ENCODE measurements at regions not wholly inside any gene's neighbourhood (a gene's known extent, or its start where the extent isn't known, plus 50 kb on each side); places are given as distances from the start of the nearest gene placed in this dataset.

DNA sequence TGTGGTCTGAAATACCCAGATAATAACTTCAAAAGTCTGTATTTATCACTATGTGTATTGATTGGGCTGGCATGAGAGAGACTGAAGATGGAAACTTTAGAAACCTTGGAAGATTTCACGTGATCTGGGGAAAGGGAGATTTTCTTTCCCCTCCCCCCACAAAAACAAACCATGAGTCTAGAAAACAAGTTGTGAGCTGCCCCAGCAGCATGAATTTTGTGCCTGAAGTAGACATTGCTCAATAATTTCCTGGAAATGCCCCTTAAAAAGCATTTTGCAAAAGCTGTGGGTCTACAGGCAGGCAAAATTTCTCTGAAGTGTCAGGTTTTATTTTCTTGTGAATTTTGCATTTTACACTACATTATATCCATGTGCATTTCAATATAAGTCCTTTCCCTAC lies 101.8 kb downstream of the ETAA1 start (continued):
- TF ChIP-seq, protein P1, sequence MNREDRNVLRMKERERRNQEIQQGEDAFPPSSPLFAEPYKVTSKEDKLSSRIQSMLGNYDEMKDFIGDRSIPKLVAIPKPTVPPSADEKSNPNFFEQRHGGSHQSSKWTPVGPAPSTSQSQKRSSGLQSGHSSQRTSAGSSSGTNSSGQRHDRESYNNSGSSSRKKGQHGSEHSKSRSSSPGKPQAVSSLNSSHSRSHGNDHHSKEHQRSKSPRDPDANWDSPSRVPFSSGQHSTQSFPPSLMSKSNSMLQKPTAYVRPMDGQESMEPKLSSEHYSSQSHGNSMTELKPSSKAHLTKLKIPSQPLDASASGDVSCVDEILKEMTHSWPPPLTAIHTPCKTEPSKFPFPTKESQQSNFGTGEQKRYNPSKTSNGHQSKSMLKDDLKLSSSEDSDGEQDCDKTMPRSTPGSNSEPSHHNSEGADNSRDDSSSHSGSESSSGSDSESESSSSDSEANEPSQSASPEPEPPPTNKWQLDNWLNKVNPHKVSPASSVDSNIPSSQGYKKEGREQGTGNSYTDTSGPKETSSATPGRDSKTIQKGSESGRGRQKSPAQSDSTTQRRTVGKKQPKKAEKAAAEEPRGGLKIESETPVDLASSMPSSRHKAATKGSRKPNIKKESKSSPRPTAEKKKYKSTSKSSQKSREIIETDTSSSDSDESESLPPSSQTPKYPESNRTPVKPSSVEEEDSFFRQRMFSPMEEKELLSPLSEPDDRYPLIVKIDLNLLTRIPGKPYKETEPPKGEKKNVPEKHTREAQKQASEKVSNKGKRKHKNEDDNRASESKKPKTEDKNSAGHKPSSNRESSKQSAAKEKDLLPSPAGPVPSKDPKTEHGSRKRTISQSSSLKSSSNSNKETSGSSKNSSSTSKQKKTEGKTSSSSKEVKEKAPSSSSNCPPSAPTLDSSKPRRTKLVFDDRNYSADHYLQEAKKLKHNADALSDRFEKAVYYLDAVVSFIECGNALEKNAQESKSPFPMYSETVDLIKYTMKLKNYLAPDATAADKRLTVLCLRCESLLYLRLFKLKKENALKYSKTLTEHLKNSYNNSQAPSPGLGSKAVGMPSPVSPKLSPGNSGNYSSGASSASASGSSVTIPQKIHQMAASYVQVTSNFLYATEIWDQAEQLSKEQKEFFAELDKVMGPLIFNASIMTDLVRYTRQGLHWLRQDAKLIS (CRISPR knock-in tag; IDR thresholded peaks at IDR 0.05; ENCODE audit: borderline replicate concordance), result no peak
- no peak for TF ChIP-seq ZNF671 (CRISPR knock-in tag; IDR thresholded peaks at IDR 0.05)
- TF ChIP-seq SMAD4 (CRISPR knock-in tag; IDR thresholded peaks at IDR 0.05), result no peak
- no peak for TF ChIP-seq NFE2L1 (CRISPR knock-in tag; IDR thresholded peaks at IDR 0.05)
- TF ChIP-seq, protein P2, sequence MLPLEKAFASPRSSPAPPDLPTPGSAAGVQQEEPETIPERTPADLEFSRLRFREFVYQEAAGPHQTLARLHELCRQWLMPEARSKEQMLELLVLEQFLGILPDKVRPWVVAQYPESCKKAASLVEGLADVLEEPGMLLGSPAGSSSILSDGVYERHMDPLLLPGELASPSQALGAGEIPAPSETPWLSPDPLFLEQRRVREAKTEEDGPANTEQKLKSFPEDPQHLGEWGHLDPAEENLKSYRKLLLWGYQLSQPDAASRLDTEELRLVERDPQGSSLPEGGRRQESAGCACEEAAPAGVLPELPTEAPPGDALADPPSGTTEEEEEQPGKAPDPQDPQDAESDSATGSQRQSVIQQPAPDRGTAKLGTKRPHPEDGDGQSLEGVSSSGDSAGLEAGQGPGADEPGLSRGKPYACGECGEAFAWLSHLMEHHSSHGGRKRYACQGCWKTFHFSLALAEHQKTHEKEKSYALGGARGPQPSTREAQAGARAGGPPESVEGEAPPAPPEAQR (CRISPR knock-in tag; IDR thresholded peaks at IDR 0.05), result no peak
- TF ChIP-seq GRHL2 (CRISPR knock-in tag; IDR thresholded peaks at IDR 0.05; ENCODE audit: insufficient replicate concordance, severe bottlenecking), result no peak

DNA sequence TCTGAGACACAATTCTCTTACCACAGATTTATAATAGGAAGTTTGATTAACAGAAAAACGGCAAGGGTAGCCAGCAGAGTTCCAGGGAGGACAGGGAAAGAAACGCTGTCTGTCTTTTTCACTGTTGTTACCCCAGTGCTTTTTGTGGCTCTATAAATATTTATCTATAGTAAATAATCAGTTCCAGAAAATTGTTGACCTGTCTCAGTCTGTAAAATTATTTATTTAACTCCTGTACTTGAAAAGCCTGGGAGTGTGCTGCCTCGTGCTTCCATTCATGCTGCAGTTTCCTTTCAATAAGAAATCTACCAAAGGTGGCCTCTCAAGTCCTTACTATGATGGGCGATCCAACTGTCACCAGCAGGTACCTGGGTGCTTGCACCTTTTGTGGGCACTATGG lies 102.9 kb downstream of the ETAA1 start:
- DNase-seq (ENCODE audit: low spot score) (no peak), ATAC-seq (no peak)
- ChIA-PET POLR2A (no interaction called here), CTCF (interaction anchor here (0.5 kb wide), 1 partner anchor 41 kb away, joined by 4 read pairs; no protein-coding TSS in a partner anchor)
- Mint-ChIP-seq H3K27ac (no peak overlapping the region), H3K4me3 (no peak overlapping the region), H3K9me3 (no peaks in the 10 kb centered on the region), H3K4me1 (peaks cover 4% of the 10 kb centered on the region; the same call in 1 of the 2 replicates), H3K27me3 (ENCODE audit: low read depth) (no peaks in the 10 kb centered on the region; the same call in none of the 2 replicates), H3K36me3 (no peaks in the 10 kb centered on the region)
- no peak for TF ChIP-seq JUN (CRISPR knock-in tag; IDR thresholded peaks at IDR 0.05)
- no peak for TF ChIP-seq GRHL2 (CRISPR knock-in tag; IDR thresholded peaks at IDR 0.05; ENCODE audit: insufficient replicate concordance, severe bottlenecking)
- TF ChIP-seq, protein P3, sequence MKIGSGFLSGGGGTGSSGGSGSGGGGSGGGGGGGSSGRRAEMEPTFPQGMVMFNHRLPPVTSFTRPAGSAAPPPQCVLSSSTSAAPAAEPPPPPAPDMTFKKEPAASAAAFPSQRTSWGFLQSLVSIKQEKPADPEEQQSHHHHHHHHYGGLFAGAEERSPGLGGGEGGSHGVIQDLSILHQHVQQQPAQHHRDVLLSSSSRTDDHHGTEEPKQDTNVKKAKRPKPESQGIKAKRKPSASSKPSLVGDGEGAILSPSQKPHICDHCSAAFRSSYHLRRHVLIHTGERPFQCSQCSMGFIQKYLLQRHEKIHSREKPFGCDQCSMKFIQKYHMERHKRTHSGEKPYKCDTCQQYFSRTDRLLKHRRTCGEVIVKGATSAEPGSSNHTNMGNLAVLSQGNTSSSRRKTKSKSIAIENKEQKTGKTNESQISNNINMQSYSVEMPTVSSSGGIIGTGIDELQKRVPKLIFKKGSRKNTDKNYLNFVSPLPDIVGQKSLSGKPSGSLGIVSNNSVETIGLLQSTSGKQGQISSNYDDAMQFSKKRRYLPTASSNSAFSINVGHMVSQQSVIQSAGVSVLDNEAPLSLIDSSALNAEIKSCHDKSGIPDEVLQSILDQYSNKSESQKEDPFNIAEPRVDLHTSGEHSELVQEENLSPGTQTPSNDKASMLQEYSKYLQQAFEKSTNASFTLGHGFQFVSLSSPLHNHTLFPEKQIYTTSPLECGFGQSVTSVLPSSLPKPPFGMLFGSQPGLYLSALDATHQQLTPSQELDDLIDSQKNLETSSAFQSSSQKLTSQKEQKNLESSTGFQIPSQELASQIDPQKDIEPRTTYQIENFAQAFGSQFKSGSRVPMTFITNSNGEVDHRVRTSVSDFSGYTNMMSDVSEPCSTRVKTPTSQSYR (CRISPR knock-in tag; IDR thresholded peaks at IDR 0.05), result no peak
- no peak for TF ChIP-seq TP53 (CRISPR knock-in tag; IDR thresholded peaks at IDR 0.05)
- no peak for TF ChIP-seq SP1 (CRISPR knock-in tag; conservative IDR thresholded peaks at IDR 0.05)
- no peak for TF ChIP-seq JAZF1 (CRISPR knock-in tag; IDR thresholded peaks at IDR 0.05)
- TF ChIP-seq SOX15 (CRISPR knock-in tag; IDR thresholded peaks at IDR 0.05), result no peak
- TF ChIP-seq, protein P2 (CRISPR knock-in tag; IDR thresholded peaks at IDR 0.05), result no peak
- TF ChIP-seq, protein P4, sequence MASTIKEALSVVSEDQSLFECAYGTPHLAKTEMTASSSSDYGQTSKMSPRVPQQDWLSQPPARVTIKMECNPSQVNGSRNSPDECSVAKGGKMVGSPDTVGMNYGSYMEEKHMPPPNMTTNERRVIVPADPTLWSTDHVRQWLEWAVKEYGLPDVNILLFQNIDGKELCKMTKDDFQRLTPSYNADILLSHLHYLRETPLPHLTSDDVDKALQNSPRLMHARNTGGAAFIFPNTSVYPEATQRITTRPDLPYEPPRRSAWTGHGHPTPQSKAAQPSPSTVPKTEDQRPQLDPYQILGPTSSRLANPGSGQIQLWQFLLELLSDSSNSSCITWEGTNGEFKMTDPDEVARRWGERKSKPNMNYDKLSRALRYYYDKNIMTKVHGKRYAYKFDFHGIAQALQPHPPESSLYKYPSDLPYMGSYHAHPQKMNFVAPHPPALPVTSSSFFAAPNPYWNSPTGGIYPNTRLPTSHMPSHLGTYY (CRISPR knock-in tag; IDR thresholded peaks at IDR 0.05), result no peak
- no peak for TF ChIP-seq ZNF416 (CRISPR knock-in tag; IDR thresholded peaks at IDR 0.05)
- TF ChIP-seq FOXK1 (CRISPR knock-in tag; IDR thresholded peaks at IDR 0.05), result no peak
- TF ChIP-seq, protein P5, sequence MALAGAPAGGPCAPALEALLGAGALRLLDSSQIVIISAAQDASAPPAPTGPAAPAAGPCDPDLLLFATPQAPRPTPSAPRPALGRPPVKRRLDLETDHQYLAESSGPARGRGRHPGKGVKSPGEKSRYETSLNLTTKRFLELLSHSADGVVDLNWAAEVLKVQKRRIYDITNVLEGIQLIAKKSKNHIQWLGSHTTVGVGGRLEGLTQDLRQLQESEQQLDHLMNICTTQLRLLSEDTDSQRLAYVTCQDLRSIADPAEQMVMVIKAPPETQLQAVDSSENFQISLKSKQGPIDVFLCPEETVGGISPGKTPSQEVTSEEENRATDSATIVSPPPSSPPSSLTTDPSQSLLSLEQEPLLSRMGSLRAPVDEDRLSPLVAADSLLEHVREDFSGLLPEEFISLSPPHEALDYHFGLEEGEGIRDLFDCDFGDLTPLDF (CRISPR knock-in tag; IDR thresholded peaks at IDR 0.05), result no peak
- TF ChIP-seq SMAD4 (CRISPR knock-in tag; IDR thresholded peaks at IDR 0.05), result no peak
- TF ChIP-seq, protein P6, sequence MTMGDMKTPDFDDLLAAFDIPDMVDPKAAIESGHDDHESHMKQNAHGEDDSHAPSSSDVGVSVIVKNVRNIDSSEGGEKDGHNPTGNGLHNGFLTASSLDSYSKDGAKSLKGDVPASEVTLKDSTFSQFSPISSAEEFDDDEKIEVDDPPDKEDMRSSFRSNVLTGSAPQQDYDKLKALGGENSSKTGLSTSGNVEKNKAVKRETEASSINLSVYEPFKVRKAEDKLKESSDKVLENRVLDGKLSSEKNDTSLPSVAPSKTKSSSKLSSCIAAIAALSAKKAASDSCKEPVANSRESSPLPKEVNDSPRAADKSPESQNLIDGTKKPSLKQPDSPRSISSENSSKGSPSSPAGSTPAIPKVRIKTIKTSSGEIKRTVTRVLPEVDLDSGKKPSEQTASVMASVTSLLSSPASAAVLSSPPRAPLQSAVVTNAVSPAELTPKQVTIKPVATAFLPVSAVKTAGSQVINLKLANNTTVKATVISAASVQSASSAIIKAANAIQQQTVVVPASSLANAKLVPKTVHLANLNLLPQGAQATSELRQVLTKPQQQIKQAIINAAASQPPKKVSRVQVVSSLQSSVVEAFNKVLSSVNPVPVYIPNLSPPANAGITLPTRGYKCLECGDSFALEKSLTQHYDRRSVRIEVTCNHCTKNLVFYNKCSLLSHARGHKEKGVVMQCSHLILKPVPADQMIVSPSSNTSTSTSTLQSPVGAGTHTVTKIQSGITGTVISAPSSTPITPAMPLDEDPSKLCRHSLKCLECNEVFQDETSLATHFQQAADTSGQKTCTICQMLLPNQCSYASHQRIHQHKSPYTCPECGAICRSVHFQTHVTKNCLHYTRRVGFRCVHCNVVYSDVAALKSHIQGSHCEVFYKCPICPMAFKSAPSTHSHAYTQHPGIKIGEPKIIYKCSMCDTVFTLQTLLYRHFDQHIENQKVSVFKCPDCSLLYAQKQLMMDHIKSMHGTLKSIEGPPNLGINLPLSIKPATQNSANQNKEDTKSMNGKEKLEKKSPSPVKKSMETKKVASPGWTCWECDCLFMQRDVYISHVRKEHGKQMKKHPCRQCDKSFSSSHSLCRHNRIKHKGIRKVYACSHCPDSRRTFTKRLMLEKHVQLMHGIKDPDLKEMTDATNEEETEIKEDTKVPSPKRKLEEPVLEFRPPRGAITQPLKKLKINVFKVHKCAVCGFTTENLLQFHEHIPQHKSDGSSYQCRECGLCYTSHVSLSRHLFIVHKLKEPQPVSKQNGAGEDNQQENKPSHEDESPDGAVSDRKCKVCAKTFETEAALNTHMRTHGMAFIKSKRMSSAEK (CRISPR knock-in tag; IDR thresholded peaks at IDR 0.05; ENCODE audit: borderline replicate concordance), result no peak
- TF ChIP-seq, protein P7, sequence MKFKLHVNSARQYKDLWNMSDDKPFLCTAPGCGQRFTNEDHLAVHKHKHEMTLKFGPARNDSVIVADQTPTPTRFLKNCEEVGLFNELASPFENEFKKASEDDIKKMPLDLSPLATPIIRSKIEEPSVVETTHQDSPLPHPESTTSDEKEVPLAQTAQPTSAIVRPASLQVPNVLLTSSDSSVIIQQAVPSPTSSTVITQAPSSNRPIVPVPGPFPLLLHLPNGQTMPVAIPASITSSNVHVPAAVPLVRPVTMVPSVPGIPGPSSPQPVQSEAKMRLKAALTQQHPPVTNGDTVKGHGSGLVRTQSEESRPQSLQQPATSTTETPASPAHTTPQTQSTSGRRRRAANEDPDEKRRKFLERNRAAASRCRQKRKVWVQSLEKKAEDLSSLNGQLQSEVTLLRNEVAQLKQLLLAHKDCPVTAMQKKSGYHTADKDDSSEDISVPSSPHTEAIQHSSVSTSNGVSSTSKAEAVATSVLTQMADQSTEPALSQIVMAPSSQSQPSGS (CRISPR knock-in tag; IDR thresholded peaks at IDR 0.05; ENCODE audit: borderline replicate concordance, low read depth), result no peak
